HG02623 (cell line): ENCODE measurements at regions not wholly inside any gene's neighbourhood (a gene's known extent, or its start where the extent isn't known, plus 50 kb on each side); places are given as distances from the start of the nearest gene placed in this dataset.

Experiments
- ATAC-seq: cut with Tn5 transposase; IDR thresholded peaks from one replicate; pipeline ENCODE4 v1.9.1; 2021; ENCODE audit warnings: moderate library complexity; ENCODE audit not compliant: unreplicated experiment

DNA sequence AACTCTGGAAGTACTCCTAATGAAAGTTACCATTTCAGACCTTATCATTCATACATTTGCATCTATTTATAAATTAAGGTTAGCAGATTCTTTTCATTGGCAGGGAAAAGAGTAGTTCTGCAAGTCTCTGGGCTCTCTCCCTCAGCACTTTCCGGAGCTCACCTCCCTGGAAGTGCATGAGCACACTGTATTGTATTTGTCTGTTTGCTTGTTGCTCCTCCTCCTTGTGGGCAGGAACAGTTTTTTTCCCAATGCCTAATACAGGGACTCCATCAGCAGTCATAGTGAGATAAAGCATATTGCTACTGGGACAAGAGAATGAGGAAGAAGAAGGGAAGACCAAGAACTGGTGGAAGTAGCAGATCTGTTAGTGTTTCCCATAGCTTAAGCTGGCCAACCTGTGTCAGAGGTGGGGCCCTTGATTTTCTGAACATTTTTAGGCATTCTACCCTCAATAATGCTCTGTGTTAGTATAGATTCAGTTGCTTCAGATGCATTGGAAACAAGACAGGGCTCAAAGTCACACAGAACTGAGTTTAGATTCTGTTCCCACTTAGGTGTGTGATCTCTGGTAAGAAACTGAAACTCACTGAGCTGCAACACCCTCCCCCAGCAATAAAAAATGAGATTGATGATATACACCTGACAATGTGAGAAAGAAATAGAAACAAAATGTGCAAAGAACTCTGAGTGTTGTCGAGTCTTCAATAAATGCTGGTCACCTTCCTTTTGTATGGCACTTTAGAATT lies 407.8 kb downstream of the TUSC7 start:
- ATAC-seq: no peak

DNA sequence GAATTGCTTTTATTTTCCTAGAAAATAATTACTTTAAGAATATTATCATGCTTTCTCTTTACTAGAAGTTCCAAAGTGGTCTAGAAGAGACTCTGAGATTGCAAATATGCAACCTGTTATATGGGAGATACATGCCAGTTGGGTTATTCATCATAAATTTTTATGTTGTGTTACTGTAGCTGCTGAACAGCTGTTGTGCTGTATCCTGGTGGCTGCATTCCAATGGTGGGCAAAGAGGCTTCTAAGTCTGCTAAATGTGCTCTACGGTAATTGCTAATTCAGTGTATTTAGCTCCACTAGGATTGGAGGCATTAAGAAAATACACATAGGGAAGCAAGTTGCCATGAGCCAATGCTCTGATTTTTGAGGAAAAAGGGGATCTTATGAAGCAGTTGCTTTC lies 409.0 kb downstream of the TUSC7 start:
- no peak for ATAC-seq

DNA sequence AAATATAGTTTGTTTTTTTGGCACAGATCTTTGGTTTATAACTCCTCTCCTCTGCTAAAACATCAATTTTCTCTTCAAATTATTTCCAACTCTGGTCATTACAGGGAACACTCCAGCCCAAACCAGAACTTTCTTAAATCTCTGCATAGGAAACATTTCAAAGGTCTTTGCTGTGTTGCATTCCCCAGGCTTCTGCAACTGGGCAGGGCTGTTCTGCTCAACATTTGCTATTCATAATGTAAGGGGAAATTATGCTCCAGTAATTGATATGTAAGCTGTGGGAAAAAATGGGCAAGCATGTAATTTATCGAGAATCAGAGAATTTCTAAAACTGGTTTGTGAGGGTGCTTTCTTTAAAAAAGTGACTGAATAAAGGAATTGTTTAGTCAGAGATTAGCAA lies 410.4 kb downstream of the TUSC7 start:
- ATAC-seq: no peak

DNA sequence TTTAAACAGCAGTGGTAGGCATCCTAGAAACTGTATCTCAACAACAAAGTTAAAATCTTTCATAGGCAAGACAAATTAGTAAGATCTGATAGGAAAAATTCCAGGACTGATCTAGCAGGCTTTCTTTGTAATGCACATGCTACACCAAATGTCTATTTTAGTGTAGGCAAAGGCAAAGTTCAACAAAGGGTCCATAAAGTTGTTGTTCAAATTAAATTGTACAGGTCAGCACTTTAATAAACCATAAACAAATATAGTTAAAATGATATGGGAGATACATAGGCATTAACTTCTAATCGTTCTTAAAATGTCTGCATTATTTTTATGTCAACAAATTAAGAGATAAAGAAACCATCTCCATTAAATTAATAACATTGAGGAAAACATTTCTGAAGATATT lies 413.0 kb downstream of the TUSC7 start:
- no peak for ATAC-seq

DNA sequence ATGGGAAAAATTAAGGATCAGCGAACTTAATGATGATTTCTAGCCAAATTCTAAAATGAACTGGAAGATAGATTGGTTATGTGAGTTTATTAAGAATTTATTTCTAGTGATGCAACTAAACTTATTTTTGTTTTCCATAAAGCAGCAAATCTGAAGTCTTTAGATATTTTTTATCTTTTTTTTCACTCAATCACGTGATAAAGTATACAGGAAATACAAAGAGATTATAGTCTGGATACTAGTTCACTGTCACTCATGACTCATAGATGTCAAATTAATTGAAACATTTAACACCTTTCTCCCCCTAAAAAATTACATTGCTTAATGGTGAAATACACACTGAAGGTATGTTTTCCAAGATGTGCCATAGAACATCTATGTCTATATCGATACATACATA lies 416.9 kb downstream of the TUSC7 start:
- ATAC-seq: no peak

DNA sequence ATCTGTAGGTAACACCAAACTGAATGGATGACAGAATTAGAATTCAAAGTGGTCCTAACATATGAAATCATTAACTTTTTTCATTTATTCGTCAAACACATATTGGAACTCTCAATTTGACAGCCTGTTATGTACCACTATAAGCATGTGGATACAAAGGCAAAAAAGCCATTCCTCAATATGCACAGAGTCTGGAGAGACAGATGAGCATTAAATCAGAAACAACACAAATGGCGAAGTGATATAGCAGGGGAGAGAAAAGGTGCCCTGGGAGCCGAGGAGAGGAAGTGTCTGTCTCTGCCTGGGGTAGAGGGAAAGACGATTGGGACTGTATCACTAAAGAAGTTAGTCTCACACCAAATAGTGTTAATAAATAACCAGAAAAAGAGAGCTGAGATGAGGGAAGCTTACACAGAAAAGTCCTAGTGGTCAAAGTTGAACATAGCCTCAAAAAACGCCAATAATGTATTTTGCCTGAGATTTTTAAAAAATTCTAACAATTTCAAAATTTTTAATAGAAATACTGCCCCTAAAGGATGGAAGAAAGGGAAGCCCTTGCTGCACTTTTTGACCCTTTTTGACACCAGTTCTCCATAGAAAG lies 417.5 kb downstream of the TUSC7 start:
- ATAC-seq: no peak

DNA sequence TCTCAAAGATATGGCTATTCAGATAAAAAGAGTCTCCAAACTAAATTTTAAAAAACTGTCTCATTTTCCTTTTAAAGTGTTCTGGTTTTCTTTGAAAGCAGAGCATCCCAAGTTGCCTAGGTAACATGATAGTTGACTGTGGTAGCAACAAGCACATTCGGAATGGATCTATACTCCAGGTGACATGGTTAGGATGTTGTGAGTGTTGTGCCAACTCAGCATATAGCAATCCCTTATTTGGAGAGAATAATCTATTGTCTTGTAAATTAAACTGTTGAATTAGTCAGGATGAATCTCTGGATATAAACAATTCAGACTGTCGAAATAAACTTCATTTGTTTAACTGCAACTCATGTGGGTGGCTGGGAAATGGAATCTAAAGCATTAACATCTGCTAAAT lies 418.6 kb downstream of the TUSC7 start:
- no peak for ATAC-seq

DNA sequence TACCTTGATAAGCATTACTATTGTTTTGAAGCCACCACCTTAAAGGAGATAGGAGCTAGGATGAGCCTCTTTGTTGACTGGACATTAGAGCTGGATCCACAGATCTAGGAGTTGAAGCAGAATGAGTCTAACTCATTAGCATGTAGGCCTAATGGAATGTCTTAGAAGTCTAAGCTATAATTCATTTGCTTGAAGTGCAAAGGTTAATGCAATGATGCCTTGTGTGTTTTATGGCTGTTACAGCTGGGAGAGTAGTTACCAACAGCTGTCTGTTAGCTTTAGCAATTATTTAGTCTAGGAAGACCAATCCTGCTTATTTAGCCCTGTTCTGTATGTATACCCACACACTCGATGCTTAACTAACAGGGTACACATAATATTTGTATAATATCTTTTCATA lies 419.3 kb downstream of the TUSC7 start:
- no peak for ATAC-seq

DNA sequence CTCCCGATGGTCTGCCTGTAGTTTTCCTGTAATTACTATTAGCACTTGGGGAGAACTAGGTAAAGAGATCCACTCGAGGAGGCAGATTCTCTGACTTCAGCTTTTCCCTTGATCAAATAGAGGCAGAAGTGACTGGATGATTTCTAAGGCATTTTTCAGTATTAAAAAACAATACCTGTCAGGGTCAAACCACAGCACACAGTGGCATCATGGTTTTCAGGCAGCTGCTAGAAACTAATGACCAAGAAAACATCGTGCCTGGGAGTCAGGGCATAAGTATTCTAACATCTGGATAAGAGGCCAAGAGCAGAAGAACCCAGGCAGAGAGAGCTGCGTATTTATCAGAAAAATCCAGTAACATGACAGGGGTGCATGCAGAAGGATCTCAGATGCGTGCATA lies 419.9 kb downstream of the TUSC7 start:
- no peak for ATAC-seq

DNA sequence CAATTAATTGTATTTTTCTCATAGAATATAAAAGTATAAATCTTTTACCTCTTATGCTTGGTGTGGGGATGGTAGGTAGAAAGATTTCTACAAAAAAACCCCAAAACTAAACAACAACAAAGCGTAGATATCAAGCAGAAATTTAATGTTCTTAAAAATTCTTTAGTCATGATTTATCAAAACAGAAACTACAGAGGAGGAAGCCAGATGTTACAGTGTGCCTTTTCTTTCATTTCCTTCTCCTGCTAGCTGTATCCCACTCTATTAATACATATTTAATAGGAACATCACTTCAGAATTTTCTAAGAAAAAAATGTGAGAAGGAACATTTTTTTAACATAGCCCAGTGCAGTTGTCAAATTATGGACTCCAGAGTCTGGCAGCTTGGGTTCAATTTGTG lies 420.6 kb downstream of the TUSC7 start:
- ATAC-seq: no peak

DNA sequence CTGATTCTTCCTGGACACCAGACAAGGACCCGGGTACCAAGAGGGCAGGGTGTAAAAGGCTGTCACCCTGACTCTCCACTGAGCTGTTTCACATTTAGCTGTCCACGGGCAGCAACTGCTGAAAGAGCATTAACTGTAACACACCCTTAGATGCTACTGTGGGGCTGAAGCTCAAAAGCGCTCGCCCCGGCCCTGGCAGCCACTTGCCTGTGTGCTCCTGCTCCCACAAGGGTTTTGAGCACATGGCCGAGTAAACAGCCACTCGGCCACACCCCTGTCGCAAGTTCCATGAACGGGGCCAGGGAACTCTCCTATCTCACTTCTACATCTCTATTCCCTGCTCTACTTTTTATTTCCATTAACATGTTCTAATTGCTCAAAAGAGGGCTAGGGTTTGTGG lies 421.7 kb downstream of the TUSC7 start:
- ATAC-seq: no peak

DNA sequence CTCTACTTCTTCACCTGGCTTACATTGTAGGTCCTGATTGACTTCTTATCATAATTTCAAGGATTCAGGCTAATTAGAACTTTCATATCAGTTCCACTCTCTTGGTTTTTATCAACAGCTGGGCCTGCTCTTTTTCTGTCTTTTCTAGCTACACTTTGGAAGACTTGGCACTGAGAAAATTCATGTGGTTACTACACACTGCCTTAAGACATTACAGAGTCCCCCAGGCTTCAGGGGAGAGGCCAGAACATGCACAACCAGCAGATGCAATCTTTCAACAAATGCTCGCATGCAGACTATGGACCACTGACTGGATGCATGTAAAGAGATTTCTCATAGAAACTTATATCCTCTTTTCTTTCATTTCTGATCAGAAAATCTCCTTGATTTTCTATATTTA lies 423.5 kb downstream of the TUSC7 start:
- no peak for ATAC-seq

DNA sequence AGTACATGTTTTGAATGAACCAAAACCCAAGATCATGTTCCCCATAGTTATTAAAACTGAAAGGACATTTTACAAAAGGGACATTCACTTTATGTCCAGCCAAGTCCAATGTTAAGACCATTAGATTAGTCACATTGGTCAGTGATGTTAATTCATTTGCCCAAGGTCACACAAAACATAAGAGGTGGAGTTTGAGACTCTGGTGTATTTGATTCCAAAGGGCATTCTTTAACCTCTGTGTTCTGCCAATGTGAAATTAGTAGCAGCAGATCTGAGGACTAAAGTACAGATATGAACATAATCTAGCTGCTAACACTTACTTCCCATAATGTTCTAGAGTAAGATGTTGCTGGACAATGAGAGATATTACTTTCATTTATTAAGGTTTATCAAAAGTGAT lies 425.6 kb downstream of the TUSC7 start:
- no peak for ATAC-seq

DNA sequence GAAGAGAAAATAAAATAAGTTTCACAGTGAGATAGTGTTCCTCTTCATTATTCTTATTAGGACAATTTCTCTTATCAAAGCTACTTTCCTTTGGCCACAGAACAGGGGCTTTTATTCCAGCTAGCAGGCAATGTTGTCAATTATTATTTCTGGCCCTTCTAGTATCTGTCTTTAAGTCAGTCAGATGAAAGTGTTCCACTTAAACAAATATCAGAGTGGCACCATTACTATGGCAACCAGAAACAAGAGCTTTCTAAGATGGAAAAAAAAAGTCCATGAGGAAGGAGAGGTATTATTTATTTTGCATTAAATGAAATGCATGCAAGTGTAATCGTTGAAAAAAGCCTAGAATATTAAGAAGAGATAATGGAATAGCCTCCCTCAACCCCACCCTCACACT lies 426.4 kb downstream of the TUSC7 start:
- no peak for ATAC-seq

DNA sequence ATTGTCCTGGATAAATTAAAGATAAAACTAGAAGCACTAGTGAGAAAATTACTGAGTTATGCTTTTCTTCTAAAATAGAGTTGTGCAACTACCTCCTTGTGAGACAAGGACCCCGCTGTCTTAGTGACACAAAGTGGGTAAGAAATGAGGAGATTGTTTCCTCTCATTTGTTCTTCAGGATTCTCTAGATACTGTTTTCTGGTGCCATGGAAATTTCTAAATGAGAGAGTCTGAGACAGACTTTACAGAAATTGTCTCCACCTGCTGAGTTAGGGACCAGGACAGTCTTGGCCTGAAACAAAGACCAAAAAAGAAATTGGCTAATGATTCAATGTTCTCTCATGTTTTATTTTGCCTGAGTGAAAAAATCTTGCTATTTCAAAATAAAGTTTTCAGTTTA lies 427.5 kb downstream of the TUSC7 start:
- no peak for ATAC-seq

DNA sequence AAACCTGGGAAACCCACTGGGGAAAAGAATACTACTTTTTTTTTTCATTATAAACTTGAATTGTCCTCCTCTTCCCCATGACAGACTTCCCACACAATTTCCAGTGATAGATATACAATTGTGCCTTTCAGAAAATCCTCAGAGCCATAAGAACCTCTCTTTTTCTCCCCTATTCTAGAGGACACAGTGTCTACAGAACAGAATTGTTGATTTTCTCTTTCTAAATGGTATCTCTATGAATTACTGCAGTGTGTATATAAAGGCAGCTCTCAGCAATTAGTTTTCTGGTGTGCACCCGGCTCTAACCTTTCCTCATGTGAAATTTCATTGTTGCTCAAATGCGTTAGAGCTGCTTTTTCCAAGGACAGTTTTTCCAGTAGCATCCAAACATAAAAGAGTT lies 430.1 kb downstream of the TUSC7 start:
- ATAC-seq: no peak

DNA sequence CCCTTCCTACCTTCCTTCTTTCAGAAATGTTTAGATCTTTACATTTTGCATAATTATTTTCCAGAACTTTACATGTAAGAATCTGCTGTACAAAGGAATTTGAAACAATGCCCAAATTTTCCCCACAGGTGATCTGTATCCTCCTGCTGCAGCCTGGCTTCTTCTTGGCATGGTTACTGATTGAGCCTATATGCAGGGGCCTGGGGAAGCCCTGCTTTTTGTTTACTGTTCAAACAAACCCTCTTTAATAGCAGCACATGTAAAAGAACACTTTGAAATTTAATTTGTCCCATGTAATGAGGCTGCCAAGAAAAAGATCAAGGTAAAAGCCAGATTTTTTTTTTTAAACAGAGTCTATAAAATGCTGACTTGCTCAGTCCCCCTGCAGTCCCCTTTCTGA lies 432.2 kb downstream of the TUSC7 start:
- no peak for ATAC-seq

DNA sequence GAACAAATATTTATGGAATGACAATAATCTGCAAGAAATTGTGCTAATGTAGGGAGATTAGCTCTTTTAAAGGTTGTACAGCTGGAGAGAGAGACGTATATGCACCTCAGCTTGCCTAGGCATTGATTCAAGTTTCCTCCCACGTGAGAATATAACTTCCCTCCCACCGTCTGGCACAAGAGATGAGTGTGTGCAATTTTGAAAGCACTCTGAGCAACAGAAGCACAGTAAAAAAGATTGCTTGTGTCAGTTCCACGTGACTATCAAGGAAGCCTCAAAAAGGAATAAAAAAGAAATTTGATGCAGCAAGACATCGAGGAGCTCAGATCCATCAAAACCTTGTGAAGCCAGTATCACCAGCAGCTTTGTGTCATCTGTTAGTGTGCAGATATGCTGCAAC lies 435.3 kb downstream of the TUSC7 start:
- no peak for ATAC-seq

DNA sequence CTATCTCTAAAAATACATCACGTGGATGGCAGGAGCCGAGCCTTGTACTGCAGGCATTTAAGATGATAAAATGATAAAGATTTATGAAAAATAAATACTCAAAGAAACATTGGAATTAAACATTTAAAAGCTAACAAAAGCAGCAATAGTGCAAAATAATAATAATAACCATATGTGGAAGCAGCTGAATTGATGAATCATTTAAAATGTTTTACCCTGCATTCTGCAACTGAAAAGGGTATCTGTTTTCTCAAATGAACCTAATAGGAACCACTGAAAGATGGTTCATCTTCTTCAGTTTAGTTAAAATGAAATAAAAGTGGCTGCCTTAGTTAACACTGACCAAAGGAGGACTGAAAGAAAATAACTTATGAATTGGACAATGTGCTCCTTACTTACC lies 436.1 kb downstream of the TUSC7 start:
- ATAC-seq: no peak

DNA sequence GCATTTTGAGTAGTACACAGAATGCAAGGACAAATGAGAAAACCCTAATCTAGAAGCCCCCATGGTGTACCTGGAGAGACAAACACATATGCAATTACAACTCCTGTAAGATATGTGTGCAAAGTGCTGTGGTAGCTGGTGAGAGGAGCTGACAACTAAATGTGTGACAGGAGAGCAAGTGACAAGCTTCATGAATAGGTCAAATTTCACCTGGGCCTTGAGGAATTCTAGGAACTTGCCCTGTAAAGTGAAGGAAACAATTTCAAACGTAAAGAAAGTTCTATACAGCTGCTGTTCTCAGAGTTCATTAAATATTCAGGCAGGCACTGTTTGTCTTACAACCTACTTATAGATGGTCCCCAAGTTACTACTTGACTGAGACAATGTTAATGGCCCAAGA lies 437.0 kb downstream of the TUSC7 start:
- ATAC-seq: no peak

DNA sequence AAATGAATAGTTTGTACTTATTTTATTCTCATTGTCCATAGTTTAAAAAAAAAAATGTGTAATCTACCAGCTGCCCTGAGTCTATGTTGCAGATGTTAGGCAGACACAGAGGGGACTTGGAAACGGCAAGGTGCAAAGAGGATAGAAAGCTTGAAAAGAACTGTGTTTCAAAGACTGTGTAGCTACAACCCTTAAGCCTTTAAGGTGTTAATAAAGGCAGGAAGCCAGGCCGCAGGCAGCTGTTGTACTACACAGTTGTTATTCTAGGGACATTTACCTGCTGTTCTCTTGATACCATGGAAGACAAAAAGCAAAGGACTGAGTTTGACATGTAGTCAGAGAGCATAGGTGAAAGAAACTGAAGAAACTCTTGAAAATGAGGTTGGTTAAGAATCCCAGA lies 440.0 kb downstream of the TUSC7 start:
- no peak for ATAC-seq

DNA sequence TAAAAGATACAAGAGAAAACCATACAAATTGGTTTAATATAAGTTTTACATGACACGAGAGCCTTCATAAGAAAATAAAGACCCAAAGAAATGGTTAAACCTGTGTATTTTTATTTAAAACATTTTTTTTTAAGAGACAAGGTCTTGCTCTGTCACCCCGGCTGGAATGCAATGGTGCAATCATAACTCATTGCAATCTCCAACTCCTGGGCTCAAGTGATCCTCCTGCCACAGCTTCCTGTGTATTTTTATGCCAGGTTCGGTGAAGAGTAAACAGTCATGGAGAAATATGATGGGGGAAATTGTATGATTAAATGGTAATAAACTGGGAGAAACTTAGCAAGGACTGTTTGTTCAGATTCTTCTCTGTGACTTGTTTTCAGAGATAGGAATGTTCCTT lies 441.0 kb downstream of the TUSC7 start:
- no peak for ATAC-seq

DNA sequence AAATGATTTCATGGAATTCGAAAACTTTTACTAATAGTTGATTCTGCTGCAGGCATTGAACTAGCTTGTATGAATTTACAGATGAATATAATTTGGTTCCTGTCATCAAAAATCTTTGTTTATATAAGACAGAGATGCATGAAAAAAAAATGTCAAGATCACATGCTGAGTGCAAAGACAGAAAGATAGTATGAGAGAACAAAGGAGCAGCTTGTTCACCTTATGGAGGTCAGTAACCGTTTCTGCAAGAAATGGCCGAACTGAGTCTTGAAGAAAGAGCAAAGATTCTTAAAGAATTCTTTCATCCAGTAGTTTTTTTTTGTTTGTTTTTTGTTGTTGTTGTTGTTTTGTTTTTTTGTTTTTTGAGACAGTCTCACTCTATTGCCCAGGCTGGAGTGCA lies 450.6 kb downstream of the TUSC7 start:
- no peak for ATAC-seq
